NCI-H345 (cell line): ENCODE measurements at regions not wholly inside any gene's neighbourhood (a gene's known extent, or its start where the extent isn't known, plus 50 kb on each side); places are given as distances from the start of the nearest gene placed in this dataset.
A peak's percentile ranks its signal among the peaks of the same experiment; 100 is the strongest.

Experiments
- DNase-seq: peaks from one replicate; lab custom pipeline; 2025; lab: John Stamatoyannopoulos, UW

GRCh38 chr2:217064234-217065011, 204.6 kb upstream of the TNP1 start:
- no peak for DNase-seq

- DNase-seq = no peak
These were observed 203.4 kb upstream of the TNP1 start for GRCh38 chr2:217063238-217063755.

- no peak for DNase-seq
These were observed 202.9 kb upstream of the TNP1 start for GRCh38 chr2:217062768-217063167.

- no peak for DNase-seq
These were observed 202.1 kb upstream of the TNP1 start for GRCh38 chr2:217061916-217062505.

- DNase-seq = no peak
These were observed 201.2 kb upstream of the TNP1 start for GRCh38 chr2:217060951-217061547.

GRCh38 chr2:217060516-217060915, 200.7 kb upstream of the TNP1 start:
- DNase-seq = no peak

GRCh38 chr2:217058791-217059755, 199.2 kb upstream of the TNP1 start:
- peak; percentile 55 for DNase-seq

- DNase-seq = no peak
These were observed 197.9 kb upstream of the TNP1 start for GRCh38 chr2:217057773-217058172.

GRCh38 chr2:217055624-217056023, 195.8 kb upstream of the TNP1 start:
- DNase-seq = peak; percentile 13

GRCh38 chr2:217054791-217055190, 194.9 kb upstream of the TNP1 start:
- DNase-seq = peak; percentile 45

- DNase-seq = no peak
These were observed 193.2 kb upstream of the TNP1 start for GRCh38 chr2:217052856-217053577.

GRCh38 chr2:217051416-217051815, 191.6 kb upstream of the TNP1 start:
- no peak for DNase-seq

GRCh38 chr2:217049956-217050355, 190.1 kb upstream of the TNP1 start:
- DNase-seq = no peak

GRCh38 chr2:217049422-217049821, 189.6 kb upstream of the TNP1 start:
- DNase-seq = no peak

GRCh38 chr2:217048730-217049129, 188.9 kb upstream of the TNP1 start:
- DNase-seq = peak; percentile 25

GRCh38 chr2:217047631-217048030, 187.8 kb upstream of the TNP1 start:
- DNase-seq = no peak

- no peak for DNase-seq
These were observed 187.3 kb upstream of the TNP1 start for GRCh38 chr2:217047209-217047608.

- DNase-seq = no peak
These were observed 186.0 kb upstream of the TNP1 start for GRCh38 chr2:217045700-217046475.

- DNase-seq = no peak
These were observed 180.2 kb upstream of the TNP1 start for GRCh38 chr2:217040099-217040498.

- DNase-seq = no peak
These were observed 178.1 kb upstream of the TNP1 start for GRCh38 chr2:217038001-217038400.
